GM21381 (cell line): ENCODE measurements at regions not wholly inside any gene's neighbourhood (a gene's known extent, or its start where the extent isn't known, plus 50 kb on each side); places are given as distances from the start of the nearest gene placed in this dataset.
A peak's percentile ranks its signal among the peaks of the same experiment; 100 is the strongest.

Source experiments
- ATAC-seq: cut with Tn5 transposase; IDR thresholded peaks from one replicate; pipeline ENCODE4 v1.9.1; 2021; ENCODE audit warnings: mild to moderate bottlenecking, moderate library complexity; ENCODE audit not compliant: unreplicated experiment

GRCh38 chr2:217723981-217724380, 278.8 kb downstream of the TNS1 start:
- no peak for ATAC-seq

GRCh38 chr2:217722883-217723472, 279.8 kb downstream of the TNS1 start:
- no peak for ATAC-seq

- ATAC-seq: no peak
Measured at GRCh38 chr2:217717646-217718045, 285.1 kb downstream of the TNS1 start.

GRCh38 chr2:217715484-217715883, 287.3 kb downstream of the TNS1 start:
- ATAC-seq: no peak

GRCh38 chr2:217714287-217714751, 288.5 kb downstream of the TNS1 start:
- no peak for ATAC-seq

GRCh38 chr2:217713395-217714286, 289.2 kb downstream of the TNS1 start:
- ATAC-seq: peak; percentile 70

GRCh38 chr2:217712431-217712830, 290.4 kb downstream of the TNS1 start:
- no peak for ATAC-seq

- ATAC-seq: no peak
Measured at GRCh38 chr2:217711188-217711587, 291.6 kb downstream of the TNS1 start.

- no peak for ATAC-seq
Measured at GRCh38 chr2:217710211-217710765, 292.5 kb downstream of the TNS1 start.

- no peak for ATAC-seq
Measured at GRCh38 chr2:217709478-217710210, 293.2 kb downstream of the TNS1 start.

- no peak for ATAC-seq
Measured at GRCh38 chr2:217707131-217707611, 295.6 kb downstream of the TNS1 start.

GRCh38 chr2:217706513-217706912, 296.3 kb downstream of the TNS1 start:
- ATAC-seq: no peak

GRCh38 chr2:217706095-217706494, 296.7 kb downstream of the TNS1 start:
- ATAC-seq: no peak

GRCh38 chr2:217705461-217705860, 297.3 kb downstream of the TNS1 start:
- no peak for ATAC-seq

- ATAC-seq: no peak
Measured at GRCh38 chr2:217703999-217704398, 298.8 kb downstream of the TNS1 start.

- ATAC-seq: no peak
Measured at GRCh38 chr2:217703102-217703501, 299.7 kb downstream of the TNS1 start.

GRCh38 chr2:217701622-217702021, 301.2 kb downstream of the TNS1 start:
- no peak for ATAC-seq

GRCh38 chr2:217698691-217699090, 304.1 kb downstream of the TNS1 start:
- no peak for ATAC-seq

GRCh38 chr2:217695033-217695520, 307.7 kb downstream of the TNS1 start:
- no peak for ATAC-seq

GRCh38 chr2:217694291-217694690, 308.5 kb downstream of the TNS1 start:
- no peak for ATAC-seq

GRCh38 chr2:217693363-217693762, 309.4 kb downstream of the TNS1 start:
- ATAC-seq: no peak
